OCI-LY7 (cell line): ENCODE measurements at regions not wholly inside any gene's neighbourhood (a gene's known extent, or its start where the extent isn't known, plus 50 kb on each side); places are given as distances from the start of the nearest gene placed in this dataset.

ENCODE experiments used
- BruUV-seq: library from RNA; stranded (reverse); fragments of 400-500 nt; replicated peaks from 2 replicates; lab custom pipeline; 2021; lab: Mats Ljungman, UMichigan
- CTCF ChIA-PET: fragments of 300-600 bp; sonication (Branson Sonifier 250); formaldehyde crosslinking; loops from one replicate; lab custom pipeline; 2022; ENCODE audit warnings: antibody characterized with exemption; ENCODE audit not compliant: unreplicated experiment; lab: Charles Lee
- POLR2A ChIA-PET: fragments of 300-600 bp; sonication (Branson Sonifier 250); formaldehyde crosslinking; loops from one replicate; lab custom pipeline; 2022; ENCODE audit warnings: antibody characterized with exemption; lab: Charles Lee
- DNase-seq: peaks from one replicate; pipeline ENCODE4 v3.0.0-alpha.2; 2015; ENCODE audit warnings: low spot score
- H2AFZ ChIP-seq: fragments of 200-600 bp; sonication (generic), shearing (Covaris generic); 2 replicates; pipeline ENCODE4 v1.6.1; 2014; ENCODE audit warnings: mild to moderate bottlenecking, antibody characterized with exemption, low read length, moderate library complexity
- H3K27ac ChIP-seq: fragments of 200-600 bp; sonication (generic); 2 replicates; pipeline ENCODE4 v1.5.1; 2014; ENCODE audit warnings: mixed run types, low read depth, mild to moderate bottlenecking, moderate library complexity, low read length, inconsistent platforms; ENCODE audit not compliant: poor library complexity, severe bottlenecking
- H3K36me3 ChIP-seq: fragments of 200-600 bp; sonication (generic); 2 replicates; pipeline ENCODE4 v1.6.1; 2014; ENCODE audit warnings: mild to moderate bottlenecking, antibody characterized with exemption, low read length, moderate library complexity, mixed read lengths; ENCODE audit not compliant: insufficient read depth
- H3K4me1 ChIP-seq: fragments of 200-600 bp; sonication (generic); 2 replicates; pipeline ENCODE4 v1.5.1; 2014; ENCODE audit warnings: mild to moderate bottlenecking, low read length; ENCODE audit not compliant: insufficient read depth, poor library complexity, severe bottlenecking
- H3K4me2 ChIP-seq: fragments of 200-600 bp; sonication (generic); 2 replicates; pipeline ENCODE4 v1.6.1; 2014; ENCODE audit warnings: mild to moderate bottlenecking, low read length
- H3K4me3 ChIP-seq: fragments of 200-600 bp; sonication (generic); 2 replicates; pipeline ENCODE4 v1.5.1; 2014; ENCODE audit warnings: mild to moderate bottlenecking, low read depth, low read length; ENCODE audit not compliant: poor library complexity, severe bottlenecking
- H3K79me2 ChIP-seq: fragments of 200-600 bp; sonication (generic); 2 replicates; pipeline ENCODE4 v1.6.1; 2016; ENCODE audit warnings: low read depth, mild to moderate bottlenecking, low read length, moderate library complexity, mixed read lengths; ENCODE audit not compliant: insufficient read depth
- H3K9me2 ChIP-seq: fragments of 200-600 bp; sonication (generic); 2 replicates; pipeline ENCODE4 v1.6.1; 2016; ENCODE audit warnings: mild to moderate bottlenecking, low read length, mixed read lengths; ENCODE audit not compliant: insufficient read depth
- H3K9me3 ChIP-seq: fragments of 200-600 bp; sonication (generic); 2 replicates; pipeline ENCODE4 v1.6.1; 2014; ENCODE audit warnings: mild to moderate bottlenecking, mixed run types, low read length, mixed read lengths
- H4K20me1 ChIP-seq: fragments of 200-600 bp; sonication (generic); 2 replicates; pipeline ENCODE4 v1.6.1; 2014; ENCODE audit warnings: mild to moderate bottlenecking, antibody characterized with exemption, low read length, moderate library complexity, mixed read lengths; ENCODE audit not compliant: insufficient read depth
- EZH2phosphoT487 ChIP-seq: fragments of 200-600 bp; sonication (generic); IDR thresholded peaks from 2 replicates; pipeline ENCODE4 v1.6.1; 2018; ENCODE audit warnings: low read depth, borderline replicate concordance, mild to moderate bottlenecking, mixed run types, antibody characterized with exemption, low read length, moderate library complexity, mixed read lengths
- intact Hi-C: fragments of 100-400 bp; cut with micrococcal nuclease; formaldehyde crosslinking; loops from one replicate; pipeline ENCODE4 v1.10.0; 2022; ENCODE audit not compliant: unreplicated experiment
- TF ChIP-seq, protein P1 (sequence below): fragments of 200-600 bp; sonication (generic); conservative IDR thresholded peaks from 2 replicates; pipeline ENCODE4 v1.5.1; 2014; ENCODE audit warnings: mild to moderate bottlenecking, antibody characterized with exemption, low read length, moderate library complexity, mixed read lengths

DNA sequence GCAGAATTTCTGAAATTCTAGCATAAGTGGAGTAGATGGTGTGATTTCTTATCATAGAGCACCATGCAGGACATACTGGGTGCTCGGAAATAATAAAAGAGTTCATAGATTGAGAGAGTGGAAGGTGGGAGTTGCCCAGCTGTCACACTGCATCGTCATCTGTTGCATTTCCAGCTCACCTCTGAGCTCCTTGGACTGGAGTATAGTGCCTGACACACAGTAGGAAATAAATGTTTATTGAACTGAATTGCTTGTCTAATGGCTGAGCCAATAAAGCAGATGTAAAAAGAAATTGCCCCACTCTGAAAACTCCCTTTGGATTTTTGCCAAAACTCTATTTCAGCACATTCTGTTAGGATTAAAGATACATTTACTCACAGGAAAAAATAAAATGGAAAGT is 108.9 kb upstream of the UBE2E1 start:
- DNase-seq: no peak
- Histone ChIP-seq H4K20me1 (no peaks in the 10 kb centered on the region), H3K27ac (no peak overlapping the region), H3K79me2 (no peaks in the 10 kb centered on the region), H3K9me3 (no peaks in the 10 kb centered on the region), H3K36me3 (no peaks in the 10 kb centered on the region), H3K4me2 (no peak overlapping the region), H2AFZ (no peak overlapping the region), H3K4me1 (peaks cover 20% of the 10 kb centered on the region), H3K4me3 (no peak overlapping the region), H3K9me2 (no peaks in the 10 kb centered on the region)
- ChIA-PET CTCF (no interaction called here), POLR2A (interaction anchor here (0.6 to 1.6 kb wide), 2 partner anchors 9 to 16 kb away, joined by 3 to 5 read pairs; no protein-coding TSS in a partner anchor)
- intact Hi-C loops: no loop called here
- BruUV-seq: no TSS peak
- no peak for TF ChIP-seq EZH2phosphoT487
- TF ChIP-seq, protein P1, sequence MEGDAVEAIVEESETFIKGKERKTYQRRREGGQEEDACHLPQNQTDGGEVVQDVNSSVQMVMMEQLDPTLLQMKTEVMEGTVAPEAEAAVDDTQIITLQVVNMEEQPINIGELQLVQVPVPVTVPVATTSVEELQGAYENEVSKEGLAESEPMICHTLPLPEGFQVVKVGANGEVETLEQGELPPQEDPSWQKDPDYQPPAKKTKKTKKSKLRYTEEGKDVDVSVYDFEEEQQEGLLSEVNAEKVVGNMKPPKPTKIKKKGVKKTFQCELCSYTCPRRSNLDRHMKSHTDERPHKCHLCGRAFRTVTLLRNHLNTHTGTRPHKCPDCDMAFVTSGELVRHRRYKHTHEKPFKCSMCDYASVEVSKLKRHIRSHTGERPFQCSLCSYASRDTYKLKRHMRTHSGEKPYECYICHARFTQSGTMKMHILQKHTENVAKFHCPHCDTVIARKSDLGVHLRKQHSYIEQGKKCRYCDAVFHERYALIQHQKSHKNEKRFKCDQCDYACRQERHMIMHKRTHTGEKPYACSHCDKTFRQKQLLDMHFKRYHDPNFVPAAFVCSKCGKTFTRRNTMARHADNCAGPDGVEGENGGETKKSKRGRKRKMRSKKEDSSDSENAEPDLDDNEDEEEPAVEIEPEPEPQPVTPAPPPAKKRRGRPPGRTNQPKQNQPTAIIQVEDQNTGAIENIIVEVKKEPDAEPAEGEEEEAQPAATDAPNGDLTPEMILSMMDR: no peak

DNA sequence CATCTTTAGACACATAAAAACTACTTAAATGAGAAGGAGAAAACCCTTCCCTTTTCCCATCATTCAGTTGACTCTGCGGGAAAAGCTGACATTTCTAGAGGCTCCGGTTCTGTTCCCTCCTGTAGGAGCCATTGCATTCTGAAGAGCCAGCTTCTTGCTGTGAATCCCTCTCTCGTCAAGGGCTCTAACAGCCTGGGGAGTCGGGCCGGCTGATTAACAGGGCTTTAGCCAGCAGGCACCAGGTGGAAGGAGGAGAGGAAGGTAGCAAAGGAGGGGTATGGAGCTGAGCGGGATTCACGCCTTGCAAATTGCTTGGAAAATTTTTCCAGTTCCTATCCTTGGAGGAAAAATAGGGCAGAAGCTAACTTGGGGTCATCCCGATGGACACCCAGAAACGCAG is 108.3 kb upstream of the UBE2E1 start:
- Histone ChIP-seq H2AFZ (no peak overlapping the region), H3K4me2 (no peak overlapping the region), H3K9me2 (no peaks in the 10 kb centered on the region), H3K9me3 (no peaks in the 10 kb centered on the region), H3K4me1 (peaks cover 26% of the 10 kb centered on the region), H3K36me3 (no peaks in the 10 kb centered on the region), H3K79me2 (no peaks in the 10 kb centered on the region), H3K27ac (no peak overlapping the region), H3K4me3 (no peak overlapping the region), H4K20me1 (no peaks in the 10 kb centered on the region)
- ChIA-PET POLR2A (interaction anchor here (0.7 to 1.6 kb wide), 3 partner anchors 10 to 30 kb away, joined by 3 to 5 read pairs (median 4); no protein-coding TSS in a partner anchor), CTCF (no interaction called here)
- TF ChIP-seq EZH2phosphoT487: no peak
- TF ChIP-seq, protein P1: no peak
- no TSS peak for BruUV-seq
- intact Hi-C loops: no loop called here
- DNase-seq: no peak

DNA sequence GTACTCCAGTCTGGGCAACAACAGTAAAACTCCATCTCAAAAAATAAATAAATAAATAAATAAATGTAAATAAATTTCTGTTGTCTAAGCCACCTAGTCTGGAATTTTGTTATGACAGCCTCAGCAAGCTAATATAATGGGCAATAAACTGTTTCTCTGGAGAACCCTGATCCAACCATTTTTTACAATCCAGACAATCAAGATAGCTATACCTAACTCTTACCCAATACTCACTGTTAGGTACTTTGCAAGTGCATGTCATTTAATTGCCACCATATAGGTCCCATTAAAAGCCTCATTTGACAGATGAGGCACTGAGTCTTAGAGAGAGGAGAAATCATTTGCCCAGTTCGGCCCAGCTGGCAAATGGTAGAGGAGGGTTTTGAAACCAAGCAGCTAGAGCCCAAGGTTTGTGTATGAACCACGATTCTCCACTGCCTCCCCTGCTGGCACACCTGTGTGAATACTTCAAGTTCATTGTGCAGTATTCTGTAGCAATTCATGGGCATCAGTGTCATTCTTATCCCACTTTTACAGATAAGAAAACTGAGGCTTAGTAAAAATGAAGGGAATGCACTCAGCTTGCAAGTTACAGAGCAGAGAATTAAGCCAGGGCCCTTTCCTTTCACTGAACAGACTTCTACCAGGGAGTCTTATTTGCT is 107.0 kb upstream of the UBE2E1 start:
- Histone ChIP-seq H3K36me3 (no peaks in the 10 kb centered on the region), H3K4me3 (no peak overlapping the region), H4K20me1 (no peaks in the 10 kb centered on the region), H3K4me1 (peaks cover 36% of the 10 kb centered on the region), H3K79me2 (no peaks in the 10 kb centered on the region), H3K9me3 (no peaks in the 10 kb centered on the region), H3K4me2 (no peak overlapping the region), H3K27ac (no peak overlapping the region), H2AFZ (no peak overlapping the region; the same call in 1 of the 2 replicates), H3K9me2 (no peaks in the 10 kb centered on the region)
- intact Hi-C loops: no loop called here
- POLR2A ChIA-PET: interaction anchor here (0.5 to 1.5 kb wide), 6 partner anchors 11 to 527 kb away, joined by 3 to 4 read pairs (median 3); no protein-coding TSS in a partner anchor
- CTCF ChIA-PET: no interaction called here
- DNase-seq: peak; percentile 60
- BruUV-seq: no TSS peak
- TF ChIP-seq, protein P1: peak; percentile 68
- no peak for TF ChIP-seq EZH2phosphoT487
